IMR-90 (cell line): ENCODE measurements at regions not wholly inside any gene's neighbourhood (a gene's known extent, or its start where the extent isn't known, plus 50 kb on each side); places are given as distances from the start of the nearest gene placed in this dataset.

Experiments
- ATAC-seq: fragments of 200-7000 bp; cut with Tn5 transposase; 2 replicates; pipeline ENCODE4 v1.9.1; 2020; ENCODE audit warnings: low read depth, mild to moderate bottlenecking, moderate library complexity
- BruUV-seq: library from RNA; stranded (reverse); fragments of 400-500 nt; replicated peaks from 2 replicates; lab custom pipeline; 2021; lab: Mats Ljungman, UMichigan
- CTCF ChIA-PET: fragments of 300-600 bp; formaldehyde crosslinking; extraction: SDS; loops from one replicate; lab custom pipeline; 2021; ENCODE audit warnings: antibody characterized with exemption; lab: Yijun Ruan, JAX
- POLR2A ChIA-PET: fragments of 300-600 bp; sonication (Branson Sonifier 250); formaldehyde crosslinking; loops from one replicate; lab custom pipeline; 2022; ENCODE audit warnings: antibody characterized with exemption; ENCODE audit not compliant: unreplicated experiment; lab: Charles Lee
- DNase-seq: peaks from one replicate; pipeline ENCODE4 v3.0.0; 2013
- H2AFZ ChIP-seq: replicated peaks from 2 replicates; pipeline ENCODE3; 2013; ENCODE audit warnings: low read length, mild to moderate bottlenecking; ENCODE audit not compliant: poor library complexity
- H2AK5ac ChIP-seq: 2 replicates; pipeline ENCODE4 v1.6.1; 2013; ENCODE audit warnings: low read depth, low read length, inconsistent platforms
- H2AK9ac ChIP-seq: replicated peaks from 2 replicates; pipeline ENCODE3; 2013; ENCODE audit warnings: mild to moderate bottlenecking, low read depth, low read length, moderate library complexity; ENCODE audit not compliant: poor library complexity
- H2BK120ac ChIP-seq: 2 replicates; pipeline ENCODE4 v1.6.1; 2013; ENCODE audit warnings: low read depth, low read length, inconsistent platforms
- H2BK15ac ChIP-seq: 3 replicates; pipeline ENCODE4 v1.6.1; 2013; ENCODE audit warnings: low read depth, low read length, inconsistent platforms
- H2BK20ac ChIP-seq: 2 replicates; pipeline ENCODE4 v1.6.1; 2013; ENCODE audit warnings: low read depth, mild to moderate bottlenecking, inconsistent platforms, low read length, moderate library complexity
- H2BK5ac ChIP-seq: 2 replicates; pipeline ENCODE4 v1.6.1; 2013; ENCODE audit warnings: mild to moderate bottlenecking, low read depth, low read length, inconsistent platforms; ENCODE audit not compliant: poor library complexity, severe bottlenecking
- H3K14ac ChIP-seq: replicated peaks from 2 replicates; pipeline ENCODE4 v1.6.1; 2013; ENCODE audit warnings: low read depth, low read length, inconsistent platforms
- H3K18ac ChIP-seq: 2 replicates; pipeline ENCODE4 v1.6.1; 2013; ENCODE audit warnings: low read depth, low read length, control low read depth
- H3K23ac ChIP-seq: 2 replicates; pipeline ENCODE4 v1.6.1; 2013; ENCODE audit warnings: low read depth, low read length, inconsistent platforms
- H3K27ac ChIP-seq: 2 replicates; pipeline ENCODE4 v1.5.1; 2013; ENCODE audit warnings: mild to moderate bottlenecking, control low read depth, low read length; ENCODE audit not compliant: insufficient read depth
- H3K27me3 ChIP-seq: 2 replicates; pipeline ENCODE4 v1.6.1; 2013; ENCODE audit warnings: low read length; ENCODE audit not compliant: control insufficient read depth, insufficient read depth
- H3K36me3 ChIP-seq: 2 replicates; pipeline ENCODE4 v1.6.1; 2013; ENCODE audit warnings: low read length, mixed read lengths; ENCODE audit not compliant: control insufficient read depth, insufficient read depth
- H3K4ac ChIP-seq: 2 replicates; pipeline ENCODE4 v1.6.1; 2013; ENCODE audit warnings: low read depth, low read length, inconsistent platforms
- H3K4me1 ChIP-seq: 2 replicates; pipeline ENCODE4 v1.6.1; 2013; ENCODE audit warnings: low read length, mixed read lengths; ENCODE audit not compliant: control insufficient read depth, insufficient read depth
- H3K4me2 ChIP-seq: 2 replicates; pipeline ENCODE4 v1.6.1; 2013; ENCODE audit warnings: low read depth, mild to moderate bottlenecking, control low read depth, low read length, moderate library complexity
- H3K4me3 ChIP-seq: 2 replicates; pipeline ENCODE4 v1.5.1; 2013; ENCODE audit warnings: low read depth, mild to moderate bottlenecking, control low read depth, low read length, moderate library complexity; ENCODE audit not compliant: insufficient read depth
- H3K56ac ChIP-seq: 2 replicates; pipeline ENCODE4 v1.6.1; 2013; ENCODE audit warnings: low read length, inconsistent platforms; ENCODE audit not compliant: insufficient read depth; ENCODE audit errors: extremely low read depth
- H3K79me1 ChIP-seq, 2 experiments: 2 replicates each; pipeline ENCODE4 v1.6.1; 2013; ENCODE audit warnings: low read length in 2 of 2, inconsistent platforms in 1 of 2, low read depth in 1 of 2
- H3K9ac ChIP-seq: 2 replicates; pipeline ENCODE4 v1.6.1; 2013; ENCODE audit warnings: low read depth, low read length, control low read depth
- H3K9me1 ChIP-seq: 2 replicates; pipeline ENCODE4 v1.6.1; 2013; ENCODE audit warnings: low read length, inconsistent platforms; ENCODE audit not compliant: insufficient read depth
- H3K9me3 ChIP-seq: 2 replicates; pipeline ENCODE4 v1.6.1; 2013; ENCODE audit warnings: low read length; ENCODE audit not compliant: control insufficient read depth, insufficient read depth
- H4K20me1 ChIP-seq: 2 replicates; pipeline ENCODE4 v1.6.1; 2013; ENCODE audit warnings: low read length, inconsistent platforms; ENCODE audit not compliant: insufficient read depth
- H4K5ac ChIP-seq: 2 replicates; pipeline ENCODE4 v1.6.1; 2013; ENCODE audit warnings: mild to moderate bottlenecking, low read depth, low read length, control low read depth
- H4K8ac ChIP-seq, 2 experiments: 2 replicates each; pipeline ENCODE4 v1.6.1; 2013; ENCODE audit warnings: low read depth in 2 of 2, low read length in 2 of 2, control low read depth in 1 of 2, inconsistent platforms in 1 of 2
- H4K91ac ChIP-seq: 2 replicates; pipeline ENCODE4 v1.6.1; 2013; ENCODE audit warnings: low read depth, low read length, inconsistent platforms; ENCODE audit not compliant: insufficient read depth
- BHLHE40 ChIP-seq: fragments of 150-350 bp; IDR thresholded peaks from 2 replicates; pipeline ENCODE4 v1.6.1; 2016; ENCODE audit warnings: mild to moderate bottlenecking, low read depth, low read length
- CEBPB ChIP-seq: IDR thresholded peaks from 2 replicates; pipeline ENCODE4 v1.6.1; 2012; ENCODE audit warnings: low read depth, low read length, improper control_type of control experiment
- CHD1 ChIP-seq: IDR thresholded peaks from 2 replicates; pipeline ENCODE4 v1.6.1; 2012; ENCODE audit warnings: low read depth, low read length, improper control_type of control experiment
- ELK1 ChIP-seq: fragments of 150-350 bp; IDR thresholded peaks from 2 replicates; pipeline ENCODE4 v1.6.1; 2016; ENCODE audit warnings: low read depth, mild to moderate bottlenecking, low read length, moderate library complexity, borderline replicate concordance
- FOS ChIP-seq: fragments of 150-350 bp; IDR thresholded peaks from 2 replicates; pipeline ENCODE4 v1.6.1; 2016; ENCODE audit warnings: low read depth, low read length
- MAFK ChIP-seq: IDR thresholded peaks from 2 replicates; pipeline ENCODE4 v1.6.1; 2012; ENCODE audit warnings: low read depth, low read length, improper control_type of control experiment
- MAZ ChIP-seq: IDR thresholded peaks from 2 replicates; pipeline ENCODE4 v1.6.1; 2012; ENCODE audit warnings: low read depth, mild to moderate bottlenecking, low read length, improper control_type of control experiment, moderate library complexity, borderline replicate concordance
- MXI1 ChIP-seq: IDR thresholded peaks from 2 replicates; pipeline ENCODE4 v1.6.1; 2012; ENCODE audit warnings: low read depth, mild to moderate bottlenecking, low read length, moderate library complexity, borderline replicate concordance
- NFE2L2 ChIP-seq: fragments of 150-350 bp; IDR thresholded peaks from 2 replicates; pipeline ENCODE4 v1.6.1; 2016; ENCODE audit warnings: low read depth, mild to moderate bottlenecking, low read length
- POLR2A ChIP-seq: IDR thresholded peaks from 2 replicates; pipeline ENCODE4 v1.6.1; 2012; ENCODE audit warnings: mild to moderate bottlenecking, low read depth, low read length
- RAD21 ChIP-seq: IDR thresholded peaks from 2 replicates; pipeline ENCODE4 v1.6.1; 2012; ENCODE audit warnings: low read length, improper control_type of control experiment
- RCOR1 ChIP-seq: IDR thresholded peaks from 2 replicates; pipeline ENCODE4 v1.6.1; 2012; ENCODE audit warnings: mild to moderate bottlenecking, low read length, improper control_type of control experiment; ENCODE audit not compliant: insufficient replicate concordance
- RFX5 ChIP-seq: IDR thresholded peaks from 2 replicates; pipeline ENCODE4 v1.8.0; 2012; ENCODE audit warnings: low read depth, mild to moderate bottlenecking, low read length, moderate library complexity
- SMC3 ChIP-seq: fragments of 150-350 bp; IDR thresholded peaks from 2 replicates; pipeline ENCODE4 v1.6.1; 2016; ENCODE audit warnings: low read depth, mild to moderate bottlenecking, antibody characterized with exemption, low read length, moderate library complexity
- USF2 ChIP-seq: fragments of 150-350 bp; IDR thresholded peaks from 2 replicates; pipeline ENCODE4 v1.6.1; 2017; ENCODE audit warnings: mild to moderate bottlenecking, antibody characterized with exemption, low read length, low read depth
- WGBS, 2 experiments: methylation state at CpG; one replicate each; pipeline versions ENCODE4 v1.1.5 to v1.1.7; 2013; ENCODE audit warnings: missing lambda C conversion rate in 2 of 2; ENCODE audit not compliant: insufficient read length in 1 of 2; ENCODE audit errors: extremely low coverage in 2 of 2; 5-methylcytosine and 5-hydroxymethylcytosine counted together
- dilution Hi-C: fragments of 300-500 bp; cut with HindIII; formaldehyde crosslinking; loops from one replicate; pipeline ENCODE4 v1.14.3; 2018; ENCODE audit warnings: low sequenced_read_pairs; ENCODE audit not compliant: unreplicated experiment
- in situ Hi-C: fragments of 300-500 bp; cut with MboI; formaldehyde crosslinking; loops from 3 replicates; pipeline ENCODE4 v1.14.3; 2019; ENCODE audit warnings: low sequenced_read_pairs, inconsistent platforms, mixed read lengths
- intact Hi-C: fragments of 100-400 bp; cut with micrococcal nuclease; formaldehyde crosslinking; loops from 2 replicates; pipeline ENCODE4 v1.10.0; 2022
- TF ChIP-seq, protein P1 (sequence below): conservative IDR thresholded peaks from 2 replicates; pipeline ENCODE4 v1.5.1; 2012; ENCODE audit warnings: mild to moderate bottlenecking, low read depth, low read length, improper control_type of control experiment

DNA sequence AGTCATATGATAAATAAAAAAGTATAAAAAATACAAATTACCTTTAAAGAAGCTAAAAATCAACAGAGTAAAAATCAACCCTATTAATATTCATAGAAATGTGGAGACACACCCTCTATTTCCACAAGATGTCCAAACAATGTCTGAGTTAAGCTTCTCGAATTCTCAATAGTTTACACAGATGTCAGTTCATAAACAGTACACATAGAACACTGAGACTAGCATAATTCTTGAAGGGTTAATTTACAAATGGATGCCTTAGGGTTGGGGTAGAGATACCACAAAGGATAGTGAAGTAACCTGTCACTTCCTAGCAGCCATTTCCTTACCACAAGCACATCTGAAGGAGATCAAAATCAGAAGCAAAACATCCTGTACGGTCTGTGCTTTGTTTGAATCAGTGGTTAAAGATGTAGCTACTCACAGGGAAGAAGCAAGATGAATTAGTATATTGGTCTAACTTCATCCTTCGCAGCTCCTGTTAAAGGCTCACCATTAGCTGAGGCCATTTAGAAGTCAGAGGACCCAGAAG, 2393.9 kb downstream of the ARAP2 start:
- H3K36me3 ChIP-seq: no peaks in the 10 kb centered on the region
- no peaks in the 10 kb centered on the region for H3K27me3 ChIP-seq
- DNase-seq: no peak
- no peak overlapping the region for H3K56ac ChIP-seq
- POLR2A ChIA-PET: no interaction called here
- WGBS, 2 experiments: no CpG with 5 or more reads among the region's 3 CpGs
- H3K79me1 ChIP-seq: no peaks in the 10 kb centered on the region
- dilution Hi-C loops (no loop called here), intact Hi-C loops (no loop called here), in situ Hi-C loops (no loop called here)
- no peak overlapping the region for H3K18ac ChIP-seq
- no peak overlapping the region for H3K14ac ChIP-seq
- no peak overlapping the region for H2AK9ac ChIP-seq
- H4K20me1 ChIP-seq: no peaks in the 10 kb centered on the region
- no peak overlapping the region for H3K9ac ChIP-seq
- H3K4ac ChIP-seq: no peak overlapping the region
- H3K4me1 ChIP-seq: no peaks in the 10 kb centered on the region
- no peak overlapping the region for H2BK5ac ChIP-seq
- TF ChIP-seq CEBPB: no peak
- no peak for TF ChIP-seq USF2
- no peak for TF ChIP-seq RAD21
- TF ChIP-seq RFX5: no peak
- no peak for TF ChIP-seq MXI1
- no peak for TF ChIP-seq NFE2L2
- TF ChIP-seq POLR2A: no peak
- TF ChIP-seq, protein P1, sequence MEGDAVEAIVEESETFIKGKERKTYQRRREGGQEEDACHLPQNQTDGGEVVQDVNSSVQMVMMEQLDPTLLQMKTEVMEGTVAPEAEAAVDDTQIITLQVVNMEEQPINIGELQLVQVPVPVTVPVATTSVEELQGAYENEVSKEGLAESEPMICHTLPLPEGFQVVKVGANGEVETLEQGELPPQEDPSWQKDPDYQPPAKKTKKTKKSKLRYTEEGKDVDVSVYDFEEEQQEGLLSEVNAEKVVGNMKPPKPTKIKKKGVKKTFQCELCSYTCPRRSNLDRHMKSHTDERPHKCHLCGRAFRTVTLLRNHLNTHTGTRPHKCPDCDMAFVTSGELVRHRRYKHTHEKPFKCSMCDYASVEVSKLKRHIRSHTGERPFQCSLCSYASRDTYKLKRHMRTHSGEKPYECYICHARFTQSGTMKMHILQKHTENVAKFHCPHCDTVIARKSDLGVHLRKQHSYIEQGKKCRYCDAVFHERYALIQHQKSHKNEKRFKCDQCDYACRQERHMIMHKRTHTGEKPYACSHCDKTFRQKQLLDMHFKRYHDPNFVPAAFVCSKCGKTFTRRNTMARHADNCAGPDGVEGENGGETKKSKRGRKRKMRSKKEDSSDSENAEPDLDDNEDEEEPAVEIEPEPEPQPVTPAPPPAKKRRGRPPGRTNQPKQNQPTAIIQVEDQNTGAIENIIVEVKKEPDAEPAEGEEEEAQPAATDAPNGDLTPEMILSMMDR: no peak
- no peak for TF ChIP-seq SMC3
- TF ChIP-seq MAZ: no peak
- TF ChIP-seq MAFK: no peak
- no peak for TF ChIP-seq FOS
- TF ChIP-seq RCOR1: no peak
- TF ChIP-seq BHLHE40: no peak
- TF ChIP-seq ELK1: no peak
- TF ChIP-seq CHD1: no peak
- H2BK20ac ChIP-seq: no peak overlapping the region
- no peak overlapping the region for H2BK120ac ChIP-seq
- no peak overlapping the region for H3K27ac ChIP-seq
- no peak overlapping the region for H2AFZ ChIP-seq
- no peak overlapping the region for H2BK15ac ChIP-seq
- H4K8ac ChIP-seq: no peak overlapping the region
- no peak overlapping the region for H4K91ac ChIP-seq
- no peaks in the 10 kb centered on the region for H3K9me1 ChIP-seq
- BruUV-seq: no TSS peak
- H2AK5ac ChIP-seq: no peak overlapping the region
- H3K23ac ChIP-seq: no peak overlapping the region
- H3K4me3 ChIP-seq: no peak overlapping the region
- H3K9me3 ChIP-seq: no peaks in the 10 kb centered on the region
- H4K5ac ChIP-seq: no peak overlapping the region
- CTCF ChIA-PET: no interaction called here
- no peak for ATAC-seq
- H3K4me2 ChIP-seq: no peak overlapping the region
